Panc1 (cell line): ENCODE measurements at regions not wholly inside any gene's neighbourhood (a gene's known extent, or its start where the extent isn't known, plus 50 kb on each side); places are given as distances from the start of the nearest gene placed in this dataset.

Experiments
- POLR2AphosphoS5 ChIP-seq: IDR thresholded peaks from 2 replicates; pipeline ENCODE4 v1.6.1; 2012; ENCODE audit warnings: mild to moderate bottlenecking, low read depth, low read length, moderate library complexity
- REST ChIP-seq, 2 experiments: IDR thresholded peaks; 2 replicates each; pipeline ENCODE4 v1.6.1; 2011 to 2012; ENCODE audit warnings: low read depth in 2 of 2, control low read depth in 1 of 2, low read length in 1 of 2, mild to moderate bottlenecking in 1 of 2, moderate library complexity in 1 of 2; ENCODE audit not compliant: insufficient read depth in 1 of 2
- SIN3A ChIP-seq: IDR thresholded peaks from 2 replicates; pipeline ENCODE4 v1.6.1; 2012; ENCODE audit warnings: low read depth, mild to moderate bottlenecking, low read length, moderate library complexity, borderline replicate concordance; ENCODE audit not compliant: insufficient read depth
- TCF7L2 ChIP-seq: IDR thresholded peaks from 2 replicates; pipeline ENCODE4 v1.6.1; 2011; ENCODE audit warnings: mild to moderate bottlenecking, low read depth, low read length, inconsistent platforms
- TF ChIP-seq, protein P1 (sequence below): fragments of 450-650 bp; IDR thresholded peaks from 2 replicates; pipeline ENCODE4 v1.5.1; 2017; ENCODE audit warnings: mild to moderate bottlenecking

DNA sequence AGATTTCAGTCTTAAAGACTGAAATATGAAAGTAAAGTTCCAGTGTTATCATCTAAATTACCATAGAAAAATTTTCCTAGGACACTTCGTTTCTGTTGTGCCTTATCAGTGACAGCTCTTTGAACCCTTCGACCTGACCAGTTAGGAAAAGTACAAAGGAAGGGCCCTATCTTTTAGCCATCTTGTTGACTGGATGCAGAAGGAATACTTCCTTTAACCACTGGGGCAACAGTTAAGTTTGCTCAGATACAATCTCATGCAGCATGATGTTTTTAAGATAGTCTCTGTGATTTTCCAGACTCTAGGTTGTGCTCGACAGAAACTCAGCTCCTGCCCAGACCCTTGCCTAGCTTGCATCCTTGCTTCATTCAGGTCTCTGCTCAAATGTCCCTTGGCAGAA is 210.5 kb upstream of the RPS6KA3 start:
- TF ChIP-seq, protein P1, sequence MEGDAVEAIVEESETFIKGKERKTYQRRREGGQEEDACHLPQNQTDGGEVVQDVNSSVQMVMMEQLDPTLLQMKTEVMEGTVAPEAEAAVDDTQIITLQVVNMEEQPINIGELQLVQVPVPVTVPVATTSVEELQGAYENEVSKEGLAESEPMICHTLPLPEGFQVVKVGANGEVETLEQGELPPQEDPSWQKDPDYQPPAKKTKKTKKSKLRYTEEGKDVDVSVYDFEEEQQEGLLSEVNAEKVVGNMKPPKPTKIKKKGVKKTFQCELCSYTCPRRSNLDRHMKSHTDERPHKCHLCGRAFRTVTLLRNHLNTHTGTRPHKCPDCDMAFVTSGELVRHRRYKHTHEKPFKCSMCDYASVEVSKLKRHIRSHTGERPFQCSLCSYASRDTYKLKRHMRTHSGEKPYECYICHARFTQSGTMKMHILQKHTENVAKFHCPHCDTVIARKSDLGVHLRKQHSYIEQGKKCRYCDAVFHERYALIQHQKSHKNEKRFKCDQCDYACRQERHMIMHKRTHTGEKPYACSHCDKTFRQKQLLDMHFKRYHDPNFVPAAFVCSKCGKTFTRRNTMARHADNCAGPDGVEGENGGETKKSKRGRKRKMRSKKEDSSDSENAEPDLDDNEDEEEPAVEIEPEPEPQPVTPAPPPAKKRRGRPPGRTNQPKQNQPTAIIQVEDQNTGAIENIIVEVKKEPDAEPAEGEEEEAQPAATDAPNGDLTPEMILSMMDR, result no peak
- no peak for TF ChIP-seq POLR2AphosphoS5
- no peak for TF ChIP-seq REST (IDR thresholded peaks at IDR 0.05; ENCODE audit: insufficient read depth in 1 of 2, low read depth in 2 of 2, low read length in 1 of 2)
- TF ChIP-seq TCF7L2, result no peak
- TF ChIP-seq SIN3A, result no peak
